Small intestine (tissue), 7 donors: ENCODE measurements at regions not wholly inside any gene's neighbourhood (a gene's known extent, or its start where the extent isn't known, plus 50 kb on each side); places are given as distances from the start of the nearest gene placed in this dataset.

Experiments
- DNase-seq, 2 donors: peaks; one replicate each; pipeline versions ENCODE4 v3.0.0 to v3.0.0-alpha.2; 2013
- FAIRE-seq: peaks from 2 replicates; lab custom pipeline; 2012; peaks lifted over from hg19 to GRCh38; lab: Jason Lieb, UNC
- H3K27ac ChIP-seq, 3 donors: one replicate each; pipeline ENCODE4 v1.5.1; 2013; ENCODE audit warnings: low read length in 2 of 3, mild to moderate bottlenecking in 2 of 3, control low read depth in 1 of 3, inconsistent platforms in 1 of 3, low read depth in 1 of 3, moderate library complexity in 1 of 3
- H3K27me3 ChIP-seq, 3 donors: one replicate each; pipeline ENCODE4 v1.6.1; 2013; ENCODE audit warnings: low read length in 3 of 3, inconsistent platforms in 1 of 3; ENCODE audit not compliant: control insufficient read depth in 3 of 3, insufficient read depth in 3 of 3
- H3K36me3 ChIP-seq, 3 donors: one replicate each; pipeline ENCODE4 v1.6.1; 2013; ENCODE audit warnings: low read length in 3 of 3, inconsistent platforms in 1 of 3, low read depth in 1 of 3, mild to moderate bottlenecking in 1 of 3, moderate library complexity in 1 of 3; ENCODE audit not compliant: control insufficient read depth in 3 of 3, insufficient read depth in 2 of 3
- H3K4me1 ChIP-seq, 3 donors: one replicate each; pipeline ENCODE4 v1.6.1; 2013; ENCODE audit warnings: low read length in 2 of 3, inconsistent platforms in 1 of 3, low read depth in 1 of 3, mild to moderate bottlenecking in 1 of 3, moderate library complexity in 1 of 3; ENCODE audit not compliant: control insufficient read depth in 3 of 3, insufficient read depth in 2 of 3
- H3K4me3 ChIP-seq, 3 donors: one replicate each; pipeline ENCODE4 v1.5.1; 2013; ENCODE audit warnings: low read length in 3 of 3, control low read depth in 1 of 3, inconsistent platforms in 1 of 3, low read depth in 1 of 3, mild to moderate bottlenecking in 1 of 3, moderate library complexity in 1 of 3
- H3K9me3 ChIP-seq, 2 donors: one replicate each; pipeline ENCODE4 v1.6.1; 2013; ENCODE audit warnings: low read depth in 1 of 2, low read length in 1 of 2; ENCODE audit not compliant: control insufficient read depth in 2 of 2, insufficient read depth in 1 of 2
- WGBS, 3 donors: extraction: QIAGEN DNeasy Blood & Tissue Kit; methylation state at CpG; one replicate each; pipeline ENCODE4 v1.1.7; 2013; 5-methylcytosine and 5-hydroxymethylcytosine counted together
- donor health status: healthy with polysubstance abuse.
- donor health status: control.
- donor health status: control.
- donor health status: Bipolar disorder and iron deficiency.
- donor health status: healthy.

DNA sequence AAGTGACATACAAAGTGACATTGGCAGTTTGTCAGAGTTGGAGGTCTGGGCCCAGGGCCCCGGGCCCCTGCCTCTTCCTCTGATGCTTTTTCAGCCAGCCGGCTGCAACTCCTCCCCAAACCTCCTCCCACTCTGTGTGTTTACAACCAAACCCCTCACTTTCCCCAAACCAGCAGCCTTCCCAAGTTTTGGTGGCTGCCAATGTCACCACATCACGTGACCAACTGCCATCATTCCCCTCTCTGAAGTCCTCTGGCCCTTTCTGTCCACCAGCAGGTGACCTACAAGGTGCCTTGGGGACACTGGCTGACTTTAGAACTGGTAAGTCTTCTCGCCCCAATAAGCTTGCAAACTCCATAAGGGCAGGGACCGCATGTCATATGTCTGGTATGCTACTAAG, 357.7 kb downstream of the BCOR start:
- Histone ChIP-seq H3K36me3 (no peaks in the 10 kb centered on the region), H3K4me1 (peaks cover 0 to 3% (median 0%) of the 10 kb centered on the region in 3 donors), H3K4me3 (no peak overlapping the region), H3K9me3 (no peaks in the 10 kb centered on the region), H3K27ac (no peak overlapping the region), H3K27me3 (no peaks in the 10 kb centered on the region)
- WGBS, 3 donors, result 73 to 84% (median 75%) methylated on average over 5 of the region's 5 CpGs
- DNase-seq (no peak), FAIRE-seq (no peak)

DNA sequence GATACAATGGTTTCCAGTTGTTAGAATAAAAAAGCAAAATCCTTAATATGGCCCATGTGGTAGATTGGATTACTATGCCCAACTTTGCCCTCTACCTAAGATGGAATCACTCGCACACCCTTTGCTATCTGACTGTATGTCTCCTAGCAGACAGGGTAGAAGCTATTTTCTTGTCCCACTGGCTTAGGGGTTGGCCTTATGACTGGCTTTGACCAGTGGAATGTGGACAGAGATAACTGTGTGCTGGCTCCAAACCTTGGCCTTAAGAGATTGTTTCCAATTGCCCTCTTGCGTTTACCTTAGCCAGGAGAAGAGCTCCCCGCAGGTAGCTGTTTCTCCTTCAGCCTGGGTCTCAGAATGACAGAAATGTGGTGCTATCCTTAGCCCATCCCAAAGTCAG, 355.9 kb downstream of the BCOR start:
- H3K36me3 ChIP-seq, result no peaks in the 10 kb centered on the region
- H3K27ac ChIP-seq, result no peak overlapping the region
- 87 to 95% (median 93%) methylated on average over 3 of the region's 3 CpGs for WGBS, 3 donors
- FAIRE-seq (no peak), DNase-seq (no peak)
- no peaks in the 10 kb centered on the region for H3K27me3 ChIP-seq
- H3K9me3 ChIP-seq, result no peaks in the 10 kb centered on the region
- H3K4me3 ChIP-seq, result no peak overlapping the region
- H3K4me1 ChIP-seq, result peaks cover 0 to 9% (median 0%) of the 10 kb centered on the region in 3 donors

DNA sequence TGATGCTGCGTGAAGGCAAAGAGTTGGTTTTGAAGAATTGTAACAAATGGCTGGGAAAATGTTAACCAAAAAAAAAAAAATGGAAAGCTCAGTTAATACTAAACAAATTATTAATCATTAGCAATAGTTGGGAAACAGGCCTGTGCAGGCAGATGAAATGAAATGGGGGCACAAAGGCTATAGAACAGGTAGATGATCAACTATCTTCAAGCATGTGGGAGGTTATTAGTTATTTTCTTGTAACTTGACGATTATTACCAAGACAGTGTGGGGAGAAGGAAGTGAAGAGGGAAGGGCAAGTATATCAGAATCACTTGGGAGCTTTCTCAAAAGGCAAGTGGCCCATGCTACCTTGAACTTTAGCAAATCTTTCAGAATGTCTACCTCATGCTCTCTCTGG, 351.9 kb downstream of the BCOR start:
- FAIRE-seq, result no peak
- WGBS, 3 donors, result 50 to 67% (median 62%) methylated on average over 2 of the region's 2 CpGs
- Histone ChIP-seq H3K9me3 (no peaks in the 10 kb centered on the region), H3K27me3 (no peaks in the 10 kb centered on the region), H3K4me1 (peaks cover 0 to 9% (median 0%) of the 10 kb centered on the region in 3 donors), H3K36me3 (no peaks in the 10 kb centered on the region), H3K4me3 (no peak overlapping the region), H3K27ac (peak overlapping the region in 1 of 3 donors; percentile 67)
- peak in 1 of 2 donors; percentile 21 for DNase-seq

DNA sequence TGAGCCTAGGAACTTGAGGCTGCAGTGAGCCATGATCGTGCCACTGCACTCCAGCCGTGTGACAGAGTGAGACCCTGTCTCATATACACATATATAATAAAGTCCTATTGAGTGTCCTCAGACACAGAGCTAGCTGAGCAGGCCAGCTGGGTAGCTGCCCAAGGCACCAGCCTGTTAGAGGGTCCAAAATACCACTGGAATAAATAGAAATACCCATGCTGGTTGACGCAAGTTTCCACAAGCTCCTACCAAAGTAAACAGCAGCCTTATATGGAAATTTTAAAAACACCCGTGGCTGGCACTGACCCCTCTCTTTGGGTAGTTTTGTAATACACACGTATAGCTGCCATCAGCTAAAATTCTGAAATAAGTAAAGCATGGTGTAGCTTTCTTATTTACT, 348.6 kb downstream of the BCOR start:
- no peak overlapping the region for H3K4me3 ChIP-seq
- no peaks in the 10 kb centered on the region for H3K27me3 ChIP-seq
- H3K4me1 ChIP-seq, result peaks cover 0 to 9% (median 0%) of the 10 kb centered on the region in 3 donors
- 72 to 85% (median 75%) methylated on average over 5 of the region's 5 CpGs for WGBS, 3 donors
- no peak for FAIRE-seq
- H3K9me3 ChIP-seq, result no peaks in the 10 kb centered on the region
- no peak overlapping the region for H3K27ac ChIP-seq
- no peaks in the 10 kb centered on the region for H3K36me3 ChIP-seq
- DNase-seq, result no peak

GRCh38 chrX:39749728-39750127, 348.0 kb downstream of the BCOR start:
- H3K27me3 ChIP-seq, result no peaks in the 10 kb centered on the region
- H3K4me3 ChIP-seq, result no peak overlapping the region
- 69 to 81% (median 77%) methylated on average over 5 of the region's 5 CpGs for WGBS, 3 donors
- DNase-seq (no peak), FAIRE-seq (no peak)
- peaks cover 0 to 9% (median 0%) of the 10 kb centered on the region in 3 donors for H3K4me1 ChIP-seq
- no peaks in the 10 kb centered on the region for H3K9me3 ChIP-seq
- no peaks in the 10 kb centered on the region for H3K36me3 ChIP-seq
- H3K27ac ChIP-seq, result no peak overlapping the region

- DNase-seq, result no peak
- FAIRE-seq, result no peak
- 83 to 91% (median 87%) methylated on average over 6 of the region's 6 CpGs for WGBS, 3 donors
Observed at GRCh38 chrX:39750256-39750790, 347.4 kb downstream of the BCOR start.

GRCh38 chrX:39750848-39751247, 346.9 kb downstream of the BCOR start:
- H3K4me3 ChIP-seq, result no peak overlapping the region
- FAIRE-seq, result no peak
- 68 to 78% (median 72%) methylated on average over 6 of the region's 6 CpGs for WGBS, 3 donors
- H3K27me3 ChIP-seq, result no peaks in the 10 kb centered on the region
- H3K36me3 ChIP-seq, result no peaks in the 10 kb centered on the region
- H3K27ac ChIP-seq, result no peak overlapping the region
- H3K4me1 ChIP-seq, result peaks cover 0 to 8% (median 0%) of the 10 kb centered on the region in 3 donors
- no peaks in the 10 kb centered on the region for H3K9me3 ChIP-seq
- DNase-seq, result no peak

More at GRCh38 chrX:39750256-39750790, 347.4 kb downstream of the BCOR start:
- Histone ChIP-seq H3K4me1 (peaks cover 0 to 9% (median 0%) of the 10 kb centered on the region in 3 donors), H3K4me3 (no peak overlapping the region), H3K9me3 (no peaks in the 10 kb centered on the region), H3K36me3 (no peaks in the 10 kb centered on the region), H3K27ac (no peak overlapping the region), H3K27me3 (no peaks in the 10 kb centered on the region)

DNA sequence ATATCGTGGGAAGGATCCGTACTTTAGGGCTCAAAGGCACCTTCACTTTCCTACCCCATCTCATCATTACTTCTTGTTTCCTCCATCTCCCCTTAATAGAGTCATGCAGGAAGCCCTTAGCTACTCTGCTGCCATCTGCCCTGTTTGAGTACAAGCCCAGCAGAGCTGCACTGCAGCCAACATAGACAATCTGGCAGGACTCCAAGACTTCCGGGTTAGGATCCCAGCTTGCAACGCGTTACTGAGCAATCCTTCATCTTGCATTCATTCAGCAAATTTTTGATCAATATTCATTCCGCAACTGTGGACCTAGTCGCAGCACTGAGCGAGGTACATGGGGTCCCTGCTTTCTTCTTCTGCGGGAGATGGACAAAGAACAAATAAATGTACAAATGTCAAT, 344.9 kb downstream of the BCOR start:
- no peak for FAIRE-seq
- Histone ChIP-seq H3K9me3 (no peaks in the 10 kb centered on the region), H3K27me3 (no peaks in the 10 kb centered on the region), H3K27ac (no peak overlapping the region), H3K4me1 (peaks cover 0 to 6% (median 0%) of the 10 kb centered on the region in 3 donors), H3K36me3 (no peaks in the 10 kb centered on the region), H3K4me3 (no peak overlapping the region)
- peak; percentile 28 to 57 for DNase-seq
- WGBS, 3 donors, result 52 to 67% (median 66%) methylated on average over 9 of the region's 9 CpGs
